T47D (cell line): ENCODE measurements at regions not wholly inside any gene's neighbourhood (a gene's known extent, or its start where the extent isn't known, plus 50 kb on each side); places are given as distances from the start of the nearest gene placed in this dataset.

ENCODE experiments used
- DNase-seq, 2 experiments: peaks; one replicate each; pipeline versions ENCODE4 v3.0.0 to v3.0.0-alpha.2; 2011 to 2012; ENCODE audit warnings: low read depth in 1 of 2, low spot score in 1 of 2
- JUND ChIP-seq: IDR thresholded peaks from 2 replicates; pipeline ENCODE4 v1.6.1; 2012; ENCODE audit warnings: low read depth
- in situ Hi-C: cut with HindIII; loops from 2 replicates; pipeline ENCODE4 v1.10.0; 2016; ENCODE audit warnings: low sequenced_read_pairs, low pct_unique_long_range_greater_than_20kb

GRCh38 chr13:63403733-63404132, 1988.1 kb upstream of the PCDH20 start:
- no peak for TF ChIP-seq JUND
- in situ Hi-C loops: no loop called here
- DNase-seq: no peak

- in situ Hi-C loops: no loop called here
- no peak for TF ChIP-seq JUND
Observed at GRCh38 chr13:63396746-63397145, 1981.1 kb upstream of the PCDH20 start.

GRCh38 chr13:63393112-63393511, 1977.5 kb upstream of the PCDH20 start:
- DNase-seq: peak in 1 of 2 experiments; percentile 15
- in situ Hi-C loops: no loop called here
- TF ChIP-seq JUND: no peak

More at GRCh38 chr13:63396746-63397145, 1981.1 kb upstream of the PCDH20 start:
- DNase-seq: no peak

DNA sequence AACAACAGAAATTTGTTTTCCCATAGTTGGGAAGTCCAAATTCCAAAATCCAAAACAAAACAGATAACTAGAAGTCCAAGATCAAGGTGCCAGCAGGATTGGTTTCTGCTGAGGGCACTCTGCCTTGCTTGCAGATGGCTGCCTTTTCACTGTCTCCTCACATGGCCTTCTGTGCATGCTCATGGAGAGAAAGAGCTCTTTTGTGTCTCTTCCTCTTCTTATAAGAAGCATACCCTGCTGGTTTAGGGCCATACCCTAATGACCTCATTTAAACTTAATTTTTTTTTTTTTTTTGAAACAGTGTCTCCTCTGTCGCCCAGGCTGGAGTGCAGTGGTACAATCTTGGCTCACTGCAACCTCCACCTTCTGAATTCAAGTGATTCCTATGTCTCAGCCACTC, 1974.1 kb upstream of the PCDH20 start:
- no peak for DNase-seq
- no peak for TF ChIP-seq JUND

GRCh38 chr13:63381078-63381859, 1965.6 kb upstream of the PCDH20 start:
- in situ Hi-C loops: no loop called here
- TF ChIP-seq JUND: no peak
- DNase-seq: no peak

More for the DNA sequence above, 1974.1 kb upstream of the PCDH20 start:
- in situ Hi-C loops: no loop called here

DNA sequence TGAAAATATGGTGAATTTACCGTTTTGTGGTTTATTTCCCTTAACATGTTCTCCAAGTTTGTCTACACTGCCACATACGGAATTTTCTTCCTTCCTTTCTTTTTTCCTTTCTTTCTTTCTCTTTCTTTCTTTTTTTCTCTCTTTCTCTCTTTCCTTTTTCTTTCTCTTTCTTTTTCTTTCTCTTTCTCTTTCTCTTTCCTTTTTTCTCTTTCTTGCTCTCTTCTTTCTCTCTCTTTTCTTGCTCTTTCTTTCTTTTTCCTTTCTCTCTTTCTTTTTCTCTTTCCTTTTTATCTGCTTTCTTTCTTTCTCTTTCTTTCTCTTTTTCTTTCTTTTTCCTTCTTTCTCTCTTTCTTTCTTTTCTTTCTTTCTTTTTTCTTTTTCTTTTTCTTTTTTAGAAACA, 1962.3 kb upstream of the PCDH20 start:
- in situ Hi-C loops: no loop called here
- no peak for DNase-seq
- TF ChIP-seq JUND: no peak

- in situ Hi-C loops: no loop called here
Observed at GRCh38 chr13:63370101-63370500, 1954.5 kb upstream of the PCDH20 start.

GRCh38 chr13:63367522-63368198, 1952.0 kb upstream of the PCDH20 start:
- no peak for DNase-seq
- TF ChIP-seq JUND: no peak
- in situ Hi-C loops: no loop called here

More at GRCh38 chr13:63370101-63370500, 1954.5 kb upstream of the PCDH20 start:
- no peak for TF ChIP-seq JUND
- DNase-seq: no peak

DNA sequence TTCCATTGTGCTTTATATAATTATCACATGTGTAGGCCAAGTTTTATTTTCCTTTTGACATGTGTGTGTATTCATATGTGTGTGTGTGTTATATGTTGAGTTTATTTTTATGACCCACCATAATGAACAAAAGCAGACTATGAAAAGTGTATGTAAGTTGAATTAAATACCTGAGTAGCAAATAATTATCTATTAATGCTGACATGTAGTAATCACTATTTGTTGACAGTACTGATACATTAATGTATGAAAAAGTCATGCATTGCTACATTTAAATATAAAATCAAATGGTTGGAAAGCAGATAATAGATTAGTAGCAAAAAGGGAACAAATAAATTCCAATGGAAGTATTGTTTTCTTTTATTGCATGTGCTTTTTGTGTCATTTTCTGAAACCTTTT, 1948.5 kb upstream of the PCDH20 start:
- no peak for TF ChIP-seq JUND
- in situ Hi-C loops: no loop called here
- no peak for DNase-seq

GRCh38 chr13:63351533-63351932, 1935.9 kb upstream of the PCDH20 start:
- in situ Hi-C loops: no loop called here
- no peak for DNase-seq
- no peak for TF ChIP-seq JUND

- in situ Hi-C loops: no loop called here
- no peak for TF ChIP-seq JUND
Observed at GRCh38 chr13:63351081-63351480, 1935.4 kb upstream of the PCDH20 start.

GRCh38 chr13:63345835-63346234, 1930.2 kb upstream of the PCDH20 start:
- DNase-seq: peak in 1 of 2 experiments; percentile 72
- in situ Hi-C loops: no loop called here
- no peak for TF ChIP-seq JUND

More at GRCh38 chr13:63351081-63351480, 1935.4 kb upstream of the PCDH20 start:
- no peak for DNase-seq

GRCh38 chr13:63344711-63345110, 1929.1 kb upstream of the PCDH20 start:
- no peak for DNase-seq
- in situ Hi-C loops: no loop called here
- TF ChIP-seq JUND: no peak
